HG03354 (cell line): ENCODE measurements at regions not wholly inside any gene's neighbourhood (a gene's known extent, or its start where the extent isn't known, plus 50 kb on each side); places are given as distances from the start of the nearest gene placed in this dataset.

ENCODE experiments used
- ATAC-seq: cut with Tn5 transposase; IDR thresholded peaks from one replicate; pipeline ENCODE4 v1.9.1; 2021; ENCODE audit warnings: mild to moderate bottlenecking; ENCODE audit not compliant: unreplicated experiment, poor library complexity, severe bottlenecking

- no peak for ATAC-seq
Observed at GRCh38 chr9:26271495-26272122, 593.4 kb upstream of the TUSC1 start.

- no peak for ATAC-seq
Observed at GRCh38 chr9:26266146-26266793, 588.0 kb upstream of the TUSC1 start.

DNA sequence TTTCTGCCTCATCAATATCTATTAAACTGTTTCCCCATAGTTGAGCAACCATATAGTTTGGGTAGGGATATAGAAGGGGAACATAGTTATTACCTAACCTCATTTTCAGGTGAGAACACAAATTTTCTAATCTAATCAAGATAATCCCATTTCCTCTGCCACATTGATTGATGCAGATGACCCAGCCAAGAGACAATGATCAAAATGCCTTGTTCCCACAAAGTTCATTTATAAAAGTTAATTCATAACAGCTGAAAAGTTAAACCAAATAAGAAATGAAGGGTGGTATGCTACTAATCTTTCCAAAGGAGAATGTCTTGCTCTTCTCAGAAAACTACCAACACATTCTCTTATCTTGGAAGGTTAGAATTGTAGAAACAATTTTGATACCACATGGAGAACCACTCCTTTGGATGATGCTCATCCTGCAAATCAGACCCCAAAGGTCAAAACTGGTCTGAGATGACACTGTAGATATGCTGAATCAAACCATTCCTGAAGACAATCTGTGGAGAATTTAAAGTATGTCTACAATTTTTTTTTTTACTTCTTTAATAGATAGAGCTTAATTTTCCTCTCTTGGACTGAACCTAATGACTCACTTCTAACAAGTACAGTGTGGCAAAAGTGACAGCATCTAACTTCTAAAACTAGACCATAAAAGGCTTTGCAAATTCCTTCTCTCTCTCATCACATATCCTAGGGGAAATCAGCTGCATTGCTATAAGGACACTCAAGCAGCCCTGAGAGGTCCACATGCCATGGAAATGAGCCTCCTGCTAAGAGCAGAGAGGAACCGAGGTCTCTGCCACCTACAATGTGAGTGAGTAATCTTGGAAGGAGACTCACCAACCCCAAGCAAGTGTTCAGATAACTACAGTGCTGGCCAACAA is 586.7 kb upstream of the TUSC1 start:
- ATAC-seq, result no peak

- ATAC-seq, result no peak
Observed at GRCh38 chr9:26263478-26263877, 585.2 kb upstream of the TUSC1 start.

GRCh38 chr9:26262421-26263107 is 584.3 kb upstream of the TUSC1 start:
- ATAC-seq, result no peak

GRCh38 chr9:26261503-26262330 is 583.5 kb upstream of the TUSC1 start:
- ATAC-seq, result no peak

GRCh38 chr9:26260238-26260637 is 582.0 kb upstream of the TUSC1 start:
- ATAC-seq, result no peak

GRCh38 chr9:26247861-26248260 is 569.6 kb upstream of the TUSC1 start:
- ATAC-seq, result no peak

- no peak for ATAC-seq
Observed at GRCh38 chr9:26244661-26245451, 566.6 kb upstream of the TUSC1 start.

- no peak for ATAC-seq
Observed at GRCh38 chr9:26243726-26244125, 565.5 kb upstream of the TUSC1 start.

GRCh38 chr9:26243029-26243697 is 564.9 kb upstream of the TUSC1 start:
- ATAC-seq, result no peak

DNA sequence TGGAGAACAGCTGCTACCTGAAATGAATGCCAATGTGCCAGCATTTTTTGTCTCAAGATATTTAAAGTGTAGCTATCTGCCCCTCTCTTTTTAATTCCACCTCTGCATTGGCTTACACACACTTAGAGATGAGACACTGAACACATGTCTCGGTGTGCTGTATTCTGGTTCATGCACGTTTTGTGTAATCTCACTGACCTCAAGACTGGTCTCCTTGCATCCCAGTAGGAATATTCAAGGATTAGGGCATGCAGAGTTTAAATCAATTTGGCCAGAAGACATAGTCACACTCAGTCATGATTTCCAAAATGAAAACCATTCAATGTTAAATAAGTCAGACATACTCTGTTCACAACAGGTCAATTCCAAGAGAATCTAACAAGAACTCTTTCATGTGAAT is 561.8 kb upstream of the TUSC1 start:
- ATAC-seq, result no peak

GRCh38 chr9:26237256-26237655 is 559.0 kb upstream of the TUSC1 start:
- no peak for ATAC-seq

GRCh38 chr9:26234865-26235264 is 556.6 kb upstream of the TUSC1 start:
- no peak for ATAC-seq

DNA sequence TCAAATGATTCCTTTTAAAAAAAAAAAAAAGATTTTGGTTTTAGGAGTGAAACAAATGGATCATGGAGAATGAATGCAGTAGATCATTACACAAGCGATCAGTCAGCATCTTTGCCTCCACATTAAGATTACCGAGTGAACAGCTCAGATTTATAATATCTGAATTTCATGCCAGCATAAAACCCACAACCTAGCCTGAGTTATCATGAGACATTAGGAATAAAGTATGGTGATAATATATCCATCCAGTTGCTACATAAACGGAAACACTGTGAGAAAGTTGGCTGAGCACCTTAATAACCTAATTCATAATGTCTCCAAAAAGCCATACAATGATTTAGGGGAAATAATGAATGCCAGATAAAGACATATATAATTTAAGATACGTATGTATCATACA is 553.1 kb upstream of the TUSC1 start:
- no peak for ATAC-seq

DNA sequence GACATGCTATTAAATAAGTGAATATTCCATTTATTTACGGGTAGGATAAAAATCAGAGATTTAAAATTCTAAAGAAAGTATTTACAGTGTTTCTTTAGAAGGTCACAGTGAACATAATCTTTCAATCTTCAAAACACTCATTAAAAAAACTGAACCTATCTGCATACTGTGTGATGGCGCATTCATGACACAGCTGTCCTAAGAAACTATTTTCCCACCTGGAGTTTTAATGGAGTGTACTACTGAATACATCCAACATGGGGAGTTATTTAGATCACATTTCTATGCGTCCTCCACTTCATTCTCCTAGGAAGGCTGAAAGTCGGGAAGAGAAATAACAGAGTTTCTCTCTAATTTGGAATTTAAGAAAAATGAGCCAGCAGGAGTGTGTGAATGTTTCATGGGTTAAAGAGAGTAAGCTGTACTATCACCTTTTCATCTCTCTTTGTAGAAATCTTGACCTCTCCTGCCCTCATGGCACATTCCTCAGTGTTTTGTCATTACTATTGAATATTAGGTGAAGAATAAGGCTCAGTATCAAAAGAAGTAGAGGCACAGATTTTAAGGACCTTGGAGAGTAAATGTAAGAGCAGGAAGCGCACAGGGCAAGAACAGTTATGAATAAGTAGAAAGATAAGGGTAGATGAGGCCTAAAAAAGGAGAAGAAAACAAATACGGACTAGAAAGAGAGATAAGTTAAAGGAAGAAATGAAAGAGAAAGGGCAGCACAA is 551.2 kb upstream of the TUSC1 start:
- ATAC-seq, result no peak

DNA sequence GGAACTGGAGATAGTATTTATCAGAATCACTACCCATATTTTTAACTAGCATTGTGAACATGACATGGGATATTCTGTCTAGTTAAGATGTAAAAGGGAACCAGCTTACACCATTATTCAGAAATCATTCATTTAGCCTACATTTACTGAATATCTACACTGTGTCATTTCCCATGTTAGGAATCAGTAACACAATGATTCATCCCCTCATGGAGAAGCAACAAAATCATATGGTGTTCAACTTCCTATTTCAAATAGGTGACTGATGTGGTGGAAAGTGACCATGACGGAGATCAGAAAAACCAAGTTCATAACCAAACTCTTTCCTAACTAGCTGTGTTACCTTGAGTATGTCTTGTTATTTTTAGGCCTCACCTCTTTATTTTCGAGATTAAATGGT is 550.0 kb upstream of the TUSC1 start:
- ATAC-seq, result no peak

DNA sequence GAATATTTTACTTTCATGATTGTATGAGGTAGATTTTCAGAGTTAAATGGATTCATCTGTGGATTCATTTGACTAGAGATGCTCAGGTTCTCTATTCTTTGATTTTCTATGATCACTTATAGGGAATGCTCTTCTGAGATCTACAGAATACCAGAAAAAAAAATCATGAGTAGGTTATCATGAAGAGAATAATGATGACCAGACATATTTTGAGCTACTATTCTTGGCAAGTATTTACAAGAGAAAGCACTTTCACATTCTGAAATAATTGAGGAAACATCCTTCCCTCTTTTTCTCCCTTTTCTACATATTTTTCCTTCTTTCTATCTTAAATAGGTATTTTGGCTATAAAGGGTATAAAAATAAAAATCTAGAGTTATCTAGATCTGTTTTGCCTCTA is 543.0 kb upstream of the TUSC1 start:
- no peak for ATAC-seq
